ENCODE measurements at regions not wholly inside any gene's neighbourhood (a gene's known extent, or its start where the extent isn't known, plus 50 kb on each side); places are given as distances from the start of the nearest gene placed in this dataset.
"Not testable (repeated sequence)": the region's sequence is repeated elsewhere in the genome, so short reads cannot be mapped to it uniquely, and the experiment has no call there.

GRCh38 chr15:87470923-87471322 is 785.6 kb downstream of the NTRK3 start:
- no peak for DNase-seq (ENCODE audit: low spot score)

- DNase-seq (ENCODE audit: low spot score): not testable (repeated sequence)
These were observed 792.6 kb downstream of the NTRK3 start for GRCh38 chr15:87463956-87464355.

GRCh38 chr15:87461631-87462030 is 794.9 kb downstream of the NTRK3 start:
- no peak for DNase-seq (ENCODE audit: low spot score)

GRCh38 chr15:87454860-87455259 is 801.7 kb downstream of the NTRK3 start:
- no peak for DNase-seq (ENCODE audit: low spot score)

GRCh38 chr15:87450314-87450713 is 806.2 kb downstream of the NTRK3 start:
- DNase-seq (ENCODE audit: low spot score): no peak

GRCh38 chr15:87439090-87439489 is 817.4 kb downstream of the NTRK3 start:
- DNase-seq (ENCODE audit: low spot score): no peak

GRCh38 chr15:87433871-87434270 is 822.7 kb downstream of the NTRK3 start:
- no peak for DNase-seq (ENCODE audit: low spot score)

GRCh38 chr15:87429754-87430153 is 826.8 kb downstream of the NTRK3 start:
- no peak for DNase-seq (ENCODE audit: low spot score)

- DNase-seq (ENCODE audit: low spot score): no peak
These were observed 836.5 kb downstream of the NTRK3 start for GRCh38 chr15:87420017-87420416.

GRCh38 chr15:87419344-87419743 is 837.2 kb downstream of the NTRK3 start:
- no peak for DNase-seq (ENCODE audit: low spot score)

- no peak for DNase-seq (ENCODE audit: low spot score)
These were observed 839.8 kb downstream of the NTRK3 start for GRCh38 chr15:87416591-87417257.

- no peak for DNase-seq (ENCODE audit: low spot score)
These were observed 847.6 kb downstream of the NTRK3 start for GRCh38 chr15:87408902-87409301.

GRCh38 chr15:87403973-87404372 is 852.6 kb downstream of the NTRK3 start:
- DNase-seq (ENCODE audit: low spot score): no peak

- DNase-seq (ENCODE audit: low spot score): no peak
These were observed 854.6 kb downstream of the NTRK3 start for GRCh38 chr15:87401973-87402372.

- DNase-seq (ENCODE audit: low spot score): no peak
These were observed 861.9 kb downstream of the NTRK3 start for GRCh38 chr15:87394676-87395075.

- DNase-seq (ENCODE audit: low spot score): no peak
These were observed 868.8 kb downstream of the NTRK3 start for GRCh38 chr15:87387766-87388165.

GRCh38 chr15:87374339-87374738 is 882.2 kb downstream of the NTRK3 start:
- DNase-seq (ENCODE audit: low spot score): no peak

- peak; percentile 42 for DNase-seq (ENCODE audit: low spot score)
These were observed 887.3 kb downstream of the NTRK3 start for GRCh38 chr15:87369269-87369668.

GRCh38 chr15:87368511-87368910 is 888.0 kb downstream of the NTRK3 start:
- DNase-seq (ENCODE audit: low spot score): no peak

GRCh38 chr15:87365186-87365585 is 891.4 kb downstream of the NTRK3 start:
- DNase-seq (ENCODE audit: low spot score): no peak

- DNase-seq (ENCODE audit: low spot score): no peak
These were observed 894.0 kb downstream of the NTRK3 start for GRCh38 chr15:87362531-87362930.

GRCh38 chr15:87357637-87358313 is 898.8 kb downstream of the NTRK3 start:
- DNase-seq (ENCODE audit: low spot score): no peak

- no peak for DNase-seq (ENCODE audit: low spot score)
These were observed 900.6 kb downstream of the NTRK3 start for GRCh38 chr15:87355946-87356345.
